Forelimb muscle (tissue), 1 donor: ENCODE measurements at regions not wholly inside any gene's neighbourhood (a gene's known extent, or its start where the extent isn't known, plus 50 kb on each side); places are given as distances from the start of the nearest gene placed in this dataset.

Experiments used
- DNase-seq: peaks from one replicate; pipeline ENCODE4 v3.0.0-alpha.2; 2013; ENCODE audit warnings: low read depth

DNA sequence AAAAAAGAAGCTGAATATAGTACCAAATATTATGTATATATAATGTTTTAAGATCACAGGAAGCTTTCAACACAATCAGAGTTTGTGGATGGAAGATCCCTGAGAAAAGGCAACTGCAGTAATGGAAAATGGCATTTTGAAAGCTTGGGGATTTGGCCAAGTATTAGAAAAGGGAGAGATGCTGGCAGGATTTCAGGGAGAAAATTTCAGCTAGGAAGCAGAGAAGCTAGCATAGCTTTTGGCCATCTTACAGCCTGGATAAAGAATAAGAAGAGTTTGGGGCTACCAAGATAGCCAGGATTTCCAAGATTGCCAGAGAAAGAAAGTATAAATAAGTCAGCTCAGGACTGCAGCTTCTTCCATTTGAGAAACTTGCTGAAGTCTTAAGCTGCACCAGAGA lies 440.8 kb upstream of the LUZP2 start:
- DNase-seq = peak; percentile 2

- no peak for DNase-seq
Observed at GRCh38 chr11:24060125-24060524, 436.7 kb upstream of the LUZP2 start.

- no peak for DNase-seq
Observed at GRCh38 chr11:24064309-24064903, 432.4 kb upstream of the LUZP2 start.

DNA sequence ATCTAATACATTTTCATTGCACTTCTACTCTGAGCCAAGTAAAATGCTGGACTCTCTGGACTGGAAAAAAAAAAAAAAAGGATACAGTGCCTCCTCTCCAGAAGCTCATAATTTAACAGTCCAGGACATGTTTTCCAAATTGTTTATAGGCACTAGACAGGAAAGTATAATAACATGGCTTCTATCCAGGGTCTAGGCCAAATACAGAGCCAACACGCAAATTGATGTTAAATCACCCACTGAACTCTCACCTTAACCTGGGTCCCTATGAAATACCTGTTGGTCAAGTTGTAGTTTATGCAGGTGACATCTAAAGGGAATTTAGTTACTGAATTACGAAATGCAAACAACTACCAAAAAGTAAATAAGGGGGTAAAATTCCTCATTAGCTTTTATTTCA lies 428.7 kb upstream of the LUZP2 start:
- no peak for DNase-seq

DNA sequence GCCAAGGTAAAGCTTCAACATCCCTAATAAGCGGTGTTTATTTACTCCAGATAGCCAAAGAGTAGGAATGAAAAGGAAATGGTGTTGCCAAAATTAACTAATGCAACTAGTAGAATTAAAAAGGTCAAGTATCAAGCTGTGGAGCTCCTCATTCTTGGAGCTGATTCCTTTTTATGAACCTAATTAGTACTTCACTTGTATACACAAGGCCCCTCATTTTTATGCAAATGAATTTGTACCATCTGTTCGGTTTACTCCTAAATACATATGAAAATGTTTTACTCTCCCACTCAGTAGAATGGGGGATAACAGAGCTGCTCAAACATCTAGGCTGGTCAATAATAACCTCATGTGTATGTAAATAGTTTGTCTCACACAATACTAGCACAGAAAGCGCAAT lies 426.4 kb upstream of the LUZP2 start:
- DNase-seq = no peak

- no peak for DNase-seq
Observed at GRCh38 chr11:24078018-24078417, 418.8 kb upstream of the LUZP2 start.

DNA sequence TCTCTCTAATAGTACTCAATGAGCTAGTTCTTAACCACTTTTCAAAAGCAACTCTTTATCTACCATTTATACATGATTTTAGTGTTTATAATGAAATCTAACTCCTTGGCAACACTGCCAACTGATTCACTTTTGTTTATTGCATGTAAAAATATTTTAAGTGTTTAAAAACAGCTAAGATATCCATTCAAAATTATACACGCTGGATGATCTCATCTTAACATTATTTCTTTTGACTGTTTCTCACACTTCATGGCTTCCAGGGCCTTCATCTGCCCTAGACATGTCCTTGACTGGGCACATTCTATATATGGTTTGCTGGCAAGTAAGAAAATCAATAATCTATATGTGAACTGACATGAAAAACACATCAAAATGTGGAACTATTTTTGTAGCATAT lies 414.6 kb upstream of the LUZP2 start:
- no peak for DNase-seq

DNA sequence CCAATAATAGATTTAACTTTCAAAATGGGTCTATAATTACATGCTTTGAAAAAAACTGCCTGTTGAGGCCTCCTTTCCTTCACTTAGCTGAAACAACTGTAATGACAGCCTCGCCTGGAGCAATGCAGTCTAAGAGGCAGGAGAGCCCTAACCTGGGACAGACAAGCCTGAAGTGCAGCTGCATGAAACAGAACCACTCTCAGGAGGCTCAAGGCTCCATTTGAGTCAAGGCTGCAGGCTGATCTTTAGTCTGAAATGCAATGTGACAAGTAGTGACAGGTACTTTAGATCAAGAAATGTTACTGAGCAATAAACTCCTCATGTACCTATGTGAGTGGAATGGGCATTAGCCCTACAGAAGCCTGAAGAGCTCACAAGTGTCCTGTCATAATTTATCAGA lies 414.0 kb upstream of the LUZP2 start:
- no peak for DNase-seq

DNA sequence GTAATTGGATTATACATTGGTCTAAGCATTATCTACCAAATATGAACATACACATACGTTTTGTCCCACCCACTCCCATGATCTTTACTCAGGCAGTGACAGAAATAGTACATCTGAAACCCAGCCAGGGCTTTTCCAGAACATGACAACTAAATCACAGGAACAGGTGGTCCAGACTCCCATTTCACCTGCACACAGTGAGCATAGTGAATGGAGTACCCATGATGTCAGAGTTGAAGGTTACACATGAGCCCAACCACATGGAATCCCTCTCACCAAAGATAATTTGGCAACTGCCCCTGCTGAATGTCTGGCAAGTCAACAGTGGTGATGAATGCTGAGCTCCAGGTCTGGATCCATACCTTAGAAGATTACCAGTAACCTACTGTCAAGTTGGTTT lies 411.9 kb upstream of the LUZP2 start:
- DNase-seq = no peak

GRCh38 chr11:24086921-24087320 lies 409.9 kb upstream of the LUZP2 start:
- no peak for DNase-seq

- no peak for DNase-seq
Observed at GRCh38 chr11:24091594-24091993, 405.3 kb upstream of the LUZP2 start.

GRCh38 chr11:24093375-24093774 lies 403.5 kb upstream of the LUZP2 start:
- no peak for DNase-seq

DNA sequence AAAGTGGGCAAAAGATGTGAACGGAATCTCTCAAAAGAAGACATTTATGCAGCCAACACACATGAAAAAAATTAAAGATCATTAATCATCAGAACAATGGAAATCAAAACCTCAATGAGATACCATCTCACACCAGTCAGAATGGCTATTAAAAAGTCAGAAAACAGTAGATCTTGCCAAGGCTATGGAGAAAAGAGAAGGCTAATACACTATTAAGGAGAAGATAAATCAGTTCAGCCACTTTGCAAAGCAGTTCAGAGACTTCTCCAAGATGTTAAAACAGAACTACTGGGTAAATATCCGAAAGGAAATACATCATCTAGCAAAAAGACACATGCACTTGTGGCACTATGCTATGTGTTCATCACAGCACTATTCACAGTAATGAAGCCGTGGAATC lies 388.2 kb upstream of the LUZP2 start:
- no peak for DNase-seq

GRCh38 chr11:24122291-24122690 lies 374.6 kb upstream of the LUZP2 start:
- peak; percentile 29 for DNase-seq

- DNase-seq = peak; percentile 20
Observed at GRCh38 chr11:24124876-24125275, 372.0 kb upstream of the LUZP2 start.

GRCh38 chr11:24131698-24132097 lies 365.2 kb upstream of the LUZP2 start:
- no peak for DNase-seq

- no peak for DNase-seq
Observed at GRCh38 chr11:24132471-24132870, 364.4 kb upstream of the LUZP2 start.

DNA sequence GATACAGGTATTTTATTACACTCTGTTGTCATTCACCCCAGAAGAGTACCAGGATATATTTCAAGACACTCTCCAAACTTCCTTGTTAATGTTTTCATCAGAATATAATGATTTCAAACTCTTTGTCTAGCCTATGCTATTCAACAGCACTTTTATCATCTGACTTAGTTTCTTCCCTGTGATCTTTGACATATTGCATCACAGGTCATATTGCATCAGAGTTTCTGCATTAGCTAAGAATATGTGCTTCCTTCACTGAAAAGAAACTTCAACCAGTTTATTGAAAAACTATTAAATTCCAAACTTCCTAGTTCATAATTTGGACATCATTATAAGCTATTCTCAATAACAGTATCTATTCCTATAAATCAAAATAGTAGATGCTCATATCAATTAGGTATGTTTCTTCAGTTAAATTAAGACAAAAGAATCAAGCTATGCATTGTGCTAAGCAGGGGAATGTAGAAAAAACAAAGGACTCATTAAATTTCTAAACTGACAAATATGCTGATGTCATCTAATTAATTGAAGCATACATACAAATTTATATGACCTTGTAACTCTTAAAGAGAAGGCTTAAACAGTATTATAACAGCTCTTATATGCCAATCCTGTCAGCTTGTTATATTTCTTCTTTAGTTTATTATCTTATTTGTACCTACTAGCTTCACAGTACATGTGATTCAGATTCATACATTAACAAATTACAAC lies 361.8 kb upstream of the LUZP2 start:
- no peak for DNase-seq

DNA sequence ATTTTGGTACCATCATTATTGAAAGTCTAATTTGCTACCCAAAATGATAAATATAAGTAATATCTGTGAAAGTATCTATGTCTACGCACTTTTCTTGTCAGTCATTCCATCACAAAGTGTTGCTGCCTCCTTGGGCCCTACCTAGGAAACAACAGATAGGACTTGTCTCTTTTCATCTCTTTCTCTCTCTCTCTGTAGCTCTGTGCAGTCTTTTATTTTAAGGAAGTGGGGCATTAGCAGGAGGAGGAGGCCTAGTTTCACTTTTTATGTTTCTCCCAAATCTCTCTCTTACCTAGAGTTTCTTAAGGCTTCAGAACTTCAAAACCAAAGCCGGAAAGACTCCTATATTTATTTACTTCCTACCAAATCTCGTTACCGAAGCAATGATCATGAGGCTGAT lies 354.8 kb upstream of the LUZP2 start:
- no peak for DNase-seq

DNA sequence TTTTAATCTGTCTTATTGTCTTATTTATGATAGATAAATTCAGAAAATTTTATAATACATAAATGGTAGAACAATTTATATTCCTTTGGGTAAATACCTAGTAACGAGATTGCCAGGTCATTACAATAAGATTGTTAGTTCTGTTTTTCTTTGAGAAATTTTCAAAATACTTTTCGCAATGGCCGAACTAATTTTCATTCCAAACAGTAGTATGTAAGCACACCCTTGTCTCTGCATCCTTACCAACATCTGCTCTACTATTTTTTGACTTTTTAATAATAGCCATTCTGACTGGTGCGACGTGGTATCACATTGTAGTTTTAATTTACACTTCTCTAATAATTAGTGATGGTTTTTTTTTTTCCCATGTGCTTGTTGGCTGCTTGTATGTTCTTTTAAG lies 351.4 kb upstream of the LUZP2 start:
- DNase-seq = no peak

DNA sequence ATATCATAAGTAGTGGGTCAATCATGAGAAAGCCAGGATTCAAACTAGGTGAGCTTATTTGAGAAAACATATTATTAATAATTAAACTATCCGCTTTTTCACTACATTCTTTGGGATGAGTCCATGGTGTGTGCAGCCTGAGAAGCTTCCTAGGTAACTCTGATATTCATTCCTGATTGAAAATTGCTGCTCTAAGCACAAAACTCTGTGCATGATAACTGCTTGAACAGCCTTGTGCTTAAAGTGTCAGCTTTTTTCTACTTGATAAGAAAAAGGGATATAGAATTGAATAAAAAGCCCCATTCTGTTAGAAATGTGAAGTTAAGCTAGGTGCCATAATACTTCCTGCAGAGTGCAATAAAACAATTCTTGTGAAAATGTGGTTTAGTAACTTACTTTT lies 343.5 kb upstream of the LUZP2 start:
- DNase-seq = no peak

DNA sequence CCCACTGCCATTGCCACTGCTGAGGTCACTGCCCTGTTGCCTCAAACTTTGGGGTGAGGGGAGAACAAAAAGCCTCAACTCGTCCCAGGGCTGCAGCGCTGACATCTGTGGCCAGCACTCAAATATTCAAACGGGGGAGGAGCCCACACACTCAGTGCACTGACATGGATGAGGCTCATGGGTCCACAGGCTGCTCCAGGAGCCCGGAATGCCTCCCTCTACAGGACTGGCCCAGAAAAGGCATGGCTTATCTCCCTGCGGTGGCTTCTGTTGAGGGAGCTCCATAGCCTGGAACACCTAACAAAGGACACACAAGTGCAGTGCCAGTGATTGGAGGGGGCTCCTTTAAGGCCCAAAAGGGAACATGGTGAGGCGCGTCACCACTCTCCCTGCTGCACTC lies 341.1 kb upstream of the LUZP2 start:
- DNase-seq = no peak

GRCh38 chr11:24157316-24157715 lies 339.5 kb upstream of the LUZP2 start:
- DNase-seq = no peak

GRCh38 chr11:24161587-24161986 lies 335.3 kb upstream of the LUZP2 start:
- DNase-seq = no peak
